HG02981 (cell line): ENCODE measurements at regions not wholly inside any gene's neighbourhood (a gene's known extent, or its start where the extent isn't known, plus 50 kb on each side); places are given as distances from the start of the nearest gene placed in this dataset.
"Not testable (repeated sequence)": the region's sequence is repeated elsewhere in the genome, so short reads cannot be mapped to it uniquely, and the experiment has no call there.

Source experiments
- ATAC-seq: cut with Tn5 transposase; IDR thresholded peaks from one replicate; pipeline ENCODE4 v1.9.1; 2021; ENCODE audit warnings: mild to moderate bottlenecking, moderate library complexity; ENCODE audit not compliant: unreplicated experiment

DNA sequence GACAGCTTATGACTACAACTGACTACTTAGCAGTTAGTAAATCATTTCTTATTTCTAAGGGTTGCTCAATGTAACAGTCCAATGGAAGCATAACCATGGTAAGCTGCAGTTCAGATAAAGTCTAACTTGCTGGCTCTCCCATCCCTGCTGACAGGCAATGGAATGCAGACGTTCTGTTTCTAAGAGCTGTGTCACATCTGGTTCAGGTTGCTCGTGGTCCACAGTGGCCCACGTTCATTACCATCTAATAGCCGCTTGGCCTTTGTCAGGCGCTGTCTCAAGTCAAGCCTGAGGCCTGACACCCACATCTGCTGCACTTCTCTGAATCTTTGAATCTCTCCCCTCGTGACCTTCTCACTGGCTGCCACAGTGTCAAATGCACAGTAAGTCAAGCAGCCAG lies 240.8 kb downstream of the FGFR2 start:
- ATAC-seq = no peak

DNA sequence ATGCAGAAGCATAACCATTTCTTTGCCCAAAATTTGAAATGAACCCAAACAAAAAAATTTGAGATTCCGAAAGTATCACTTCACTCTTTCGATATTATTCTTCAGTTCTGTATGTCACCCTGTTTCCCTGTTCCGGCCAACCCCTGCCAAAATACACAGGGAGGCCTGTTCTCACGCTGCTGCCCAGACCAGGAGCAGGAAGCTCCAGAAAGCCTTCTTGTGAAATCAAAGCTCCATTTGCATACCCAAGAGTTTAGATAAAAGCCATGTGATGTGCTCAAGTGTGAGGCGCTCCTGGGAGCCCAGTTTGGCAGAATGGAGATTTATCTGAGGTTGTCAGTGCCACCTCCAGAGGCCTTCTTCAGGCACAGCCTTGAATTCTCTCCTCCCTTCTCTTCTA lies 236.2 kb downstream of the FGFR2 start:
- no peak for ATAC-seq

DNA sequence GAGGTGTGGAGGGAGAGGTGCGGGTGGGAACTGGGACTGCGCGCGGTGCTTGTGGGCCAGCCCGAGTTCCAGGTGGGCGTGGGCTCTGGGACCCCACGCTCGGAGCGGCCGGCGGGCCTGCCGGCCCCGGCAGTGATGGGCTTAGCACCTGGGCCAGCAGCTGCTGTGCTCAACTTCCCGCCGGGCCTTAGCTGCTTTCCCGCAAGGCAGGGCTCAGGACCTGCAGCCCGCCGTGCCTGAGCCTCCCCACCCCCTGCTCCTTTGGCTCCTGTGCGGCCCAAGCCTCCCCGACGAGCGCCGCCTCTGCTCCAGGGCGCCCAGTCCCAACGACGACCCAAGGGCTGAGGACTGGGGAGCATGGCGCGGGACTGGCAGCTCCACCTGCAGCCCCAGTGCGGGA lies 232.7 kb downstream of the FGFR2 start:
- no peak for ATAC-seq

DNA sequence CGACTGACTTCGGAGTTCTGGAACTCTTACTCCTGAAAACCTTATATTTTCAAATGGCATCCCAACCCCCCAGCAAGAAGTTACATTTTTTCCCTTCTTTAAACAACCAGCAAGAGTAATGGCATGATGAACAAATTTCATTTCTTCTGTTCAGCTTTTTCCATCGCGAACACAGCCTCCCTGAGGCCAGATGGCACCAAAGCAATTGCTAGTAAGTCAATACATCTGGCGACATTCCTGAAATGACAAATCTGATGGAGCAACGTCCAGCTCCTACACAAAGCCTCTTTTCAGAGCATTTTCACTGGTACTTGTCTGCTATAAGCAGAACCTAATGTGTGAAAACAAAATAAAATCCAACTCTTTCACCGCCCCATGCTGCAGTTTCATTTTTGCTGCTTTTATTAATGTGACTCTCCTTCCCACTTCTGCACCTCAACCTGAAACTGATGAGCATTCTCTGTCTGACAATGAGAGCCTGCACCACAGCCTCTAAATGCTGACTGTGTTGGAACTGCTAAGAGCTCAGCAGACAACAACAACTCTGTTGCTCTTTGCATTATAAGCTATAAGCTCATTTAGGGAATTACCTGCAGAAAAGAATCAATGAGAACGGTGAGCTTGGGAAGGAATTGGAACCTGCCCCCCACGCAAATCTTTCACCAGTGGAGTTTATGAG lies 229.8 kb downstream of the FGFR2 start:
- no peak for ATAC-seq

DNA sequence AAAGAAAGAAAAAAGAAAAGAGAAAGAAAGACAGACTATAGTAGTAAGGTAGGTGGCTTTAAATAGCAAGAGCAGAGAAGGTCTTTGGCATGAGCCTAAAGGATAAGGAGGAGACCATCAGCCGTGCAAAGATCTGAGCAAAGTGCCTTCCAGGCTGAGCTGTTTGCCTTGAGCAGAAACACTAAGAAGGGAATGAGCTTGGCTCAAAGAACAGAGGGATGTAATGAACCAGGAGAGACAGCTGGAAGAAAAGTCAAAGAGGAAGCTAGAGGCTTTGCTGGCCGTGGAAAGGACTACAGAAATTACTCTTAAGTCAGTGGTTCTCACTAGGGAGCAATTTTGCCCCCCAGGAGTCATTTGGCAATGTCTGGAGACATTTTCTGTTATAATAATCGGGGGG lies 228.6 kb downstream of the FGFR2 start:
- no peak for ATAC-seq

DNA sequence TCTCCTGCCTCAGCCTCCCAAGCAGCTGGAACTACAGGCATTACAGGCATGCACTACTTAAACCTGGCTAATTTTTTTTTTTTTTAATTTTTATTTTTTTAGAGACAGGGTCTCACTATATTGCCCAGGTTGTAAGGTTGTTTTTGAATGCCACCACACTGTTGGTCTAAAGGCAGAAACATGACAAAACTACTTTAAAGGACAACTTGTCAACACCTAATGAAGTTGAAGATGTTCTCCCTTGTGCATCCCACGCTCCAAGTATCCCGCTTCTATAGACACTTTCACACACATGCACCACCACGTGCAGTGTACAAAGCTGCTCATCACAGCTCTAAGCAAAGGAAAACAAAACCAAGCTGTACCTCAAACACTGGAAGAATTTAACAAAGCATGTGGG lies 226.4 kb downstream of the FGFR2 start:
- ATAC-seq = no peak

DNA sequence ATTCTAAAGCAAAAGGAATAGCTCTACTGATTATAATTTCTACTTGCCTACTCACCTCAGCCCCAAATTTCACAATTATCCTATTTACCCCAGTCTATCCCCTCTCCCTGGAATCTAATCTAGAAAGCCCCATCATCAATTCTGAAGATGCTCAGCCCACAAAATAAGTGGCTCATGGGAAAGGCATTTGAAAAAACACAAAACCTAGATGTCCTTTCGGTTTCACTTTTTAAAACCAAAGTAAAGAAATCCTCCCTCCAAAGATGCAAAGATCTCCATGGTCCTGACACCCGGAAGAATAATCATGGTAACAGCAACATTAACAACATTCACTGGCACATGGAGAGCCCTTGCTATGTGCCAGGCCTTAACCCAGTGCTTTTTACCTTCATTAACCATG lies 224.8 kb downstream of the FGFR2 start:
- no peak for ATAC-seq

DNA sequence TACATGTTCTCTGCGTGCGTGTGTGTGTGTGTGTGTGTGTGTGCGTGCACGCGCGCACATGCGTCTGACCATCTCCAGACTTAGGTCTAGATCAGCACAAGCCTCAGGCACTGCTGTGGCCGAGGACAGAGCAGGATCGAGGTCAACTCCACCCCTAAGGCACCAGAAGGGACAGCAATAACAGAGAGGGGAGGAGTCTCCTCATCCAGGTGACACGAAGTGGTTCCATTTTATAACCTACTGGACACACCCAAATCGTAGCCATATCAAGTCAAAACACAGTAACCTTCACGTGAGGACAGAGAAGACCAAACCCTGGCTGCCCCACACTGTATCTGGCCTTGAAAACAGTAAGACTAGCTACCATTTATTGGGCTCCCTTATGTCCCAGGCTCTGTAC lies 224.1 kb downstream of the FGFR2 start:
- ATAC-seq = no peak

DNA sequence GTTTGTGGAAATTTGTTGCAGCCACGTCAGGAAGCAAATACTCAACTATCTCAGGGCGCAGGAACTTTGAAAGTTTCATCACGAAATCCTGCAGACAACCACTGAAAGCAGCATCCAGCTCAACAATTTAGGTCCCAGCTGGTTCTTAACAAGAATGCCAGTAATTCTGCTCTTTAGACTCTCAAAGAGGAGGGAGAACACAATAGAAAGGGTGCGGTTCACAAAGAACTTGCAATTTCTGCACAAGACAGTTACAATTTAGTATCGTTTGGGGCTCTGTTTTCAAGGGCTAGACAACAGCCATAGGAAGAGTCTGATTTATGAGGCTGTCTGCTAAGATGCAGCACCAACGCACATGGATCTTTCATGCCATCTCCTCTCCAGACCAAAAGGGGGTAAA lies 223.1 kb downstream of the FGFR2 start:
- ATAC-seq = no peak

DNA sequence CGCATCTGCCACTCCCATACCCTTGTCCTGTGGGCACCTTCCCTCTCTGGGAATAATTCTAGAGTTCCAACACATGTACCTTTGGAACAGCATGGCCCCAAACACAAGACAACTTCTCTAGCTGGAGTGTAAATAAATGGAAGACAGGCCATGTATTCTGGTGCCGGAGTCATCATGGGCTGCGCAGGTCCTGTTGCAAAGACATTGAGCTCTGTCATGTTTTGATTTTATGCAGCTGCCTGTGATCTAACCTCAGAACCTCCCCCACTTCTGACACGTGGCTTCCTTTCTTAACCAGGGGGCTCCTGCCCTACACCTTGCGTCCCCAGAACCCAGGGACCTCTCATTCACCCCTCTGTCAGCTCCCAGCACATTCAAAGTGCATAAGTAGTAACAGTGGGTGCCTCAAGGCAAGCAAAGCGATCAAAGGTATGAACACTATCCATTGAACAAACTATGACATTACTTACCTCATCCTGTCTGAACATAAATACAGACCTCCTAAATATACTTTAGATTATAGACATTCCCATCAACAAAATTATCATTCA lies 219.9 kb downstream of the FGFR2 start:
- no peak for ATAC-seq

DNA sequence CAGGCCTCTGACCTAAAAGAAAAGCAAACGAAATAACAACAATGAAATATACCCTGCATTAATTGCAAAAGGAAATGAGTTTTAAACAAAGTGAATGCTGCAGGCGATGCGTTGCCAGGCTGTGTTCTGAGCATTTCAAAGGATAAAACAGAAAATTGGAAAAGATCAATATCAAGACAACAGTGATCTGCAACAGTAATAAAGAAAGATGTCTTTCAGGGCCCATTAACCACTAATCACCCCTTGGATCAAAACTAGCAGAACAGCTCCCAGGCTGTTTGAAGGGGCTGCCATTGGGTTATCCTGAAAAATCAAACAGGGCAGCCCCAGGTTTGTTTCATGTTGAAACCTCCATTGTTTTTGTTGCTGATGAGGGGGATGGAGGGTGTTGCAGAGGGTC lies 219.2 kb downstream of the FGFR2 start:
- no peak for ATAC-seq

DNA sequence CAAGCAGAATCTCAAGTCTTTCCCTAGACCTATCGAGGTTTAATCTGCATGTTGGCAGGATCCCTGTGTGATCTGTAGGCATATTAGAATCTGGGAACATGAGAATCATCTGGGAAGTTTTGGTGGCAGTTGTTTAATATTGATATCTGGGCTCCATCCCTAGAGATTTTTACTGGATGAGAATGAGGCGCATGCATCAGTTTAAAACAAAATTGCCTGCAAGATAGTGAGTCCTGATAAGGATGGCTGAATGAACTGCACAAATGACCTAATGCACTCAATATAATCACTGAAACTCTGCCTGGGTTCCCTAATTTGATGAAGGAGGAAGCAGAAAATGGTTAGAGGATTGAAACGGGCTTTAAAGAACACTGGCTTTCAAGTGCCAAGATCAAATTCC lies 218.0 kb downstream of the FGFR2 start:
- ATAC-seq = no peak

DNA sequence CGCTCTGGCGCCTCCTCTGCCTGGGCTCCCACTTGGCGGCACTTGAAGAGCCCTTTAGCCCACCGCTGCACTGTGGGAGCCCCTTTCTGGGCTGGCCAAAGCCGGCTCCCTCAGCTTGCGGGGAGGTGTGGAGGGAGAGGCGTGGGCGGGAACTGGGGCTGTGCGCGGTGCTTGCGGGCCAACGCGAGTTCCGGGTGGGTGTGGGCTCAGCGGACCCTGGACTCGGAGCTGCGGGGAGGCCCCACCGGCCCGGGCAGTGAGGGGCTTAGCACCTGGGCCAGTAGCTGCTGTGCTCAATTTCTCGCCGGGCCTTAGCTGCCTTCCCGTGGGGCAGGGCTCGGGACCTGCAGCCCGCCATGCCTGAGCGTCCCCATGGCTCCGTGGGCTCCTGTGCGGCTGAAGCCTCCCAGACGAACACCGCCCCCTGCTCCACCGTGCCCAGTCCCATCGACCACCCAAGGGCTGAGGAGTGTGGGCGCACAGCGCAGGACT lies 216.2 kb downstream of the FGFR2 start:
- ATAC-seq = not testable (repeated sequence)

DNA sequence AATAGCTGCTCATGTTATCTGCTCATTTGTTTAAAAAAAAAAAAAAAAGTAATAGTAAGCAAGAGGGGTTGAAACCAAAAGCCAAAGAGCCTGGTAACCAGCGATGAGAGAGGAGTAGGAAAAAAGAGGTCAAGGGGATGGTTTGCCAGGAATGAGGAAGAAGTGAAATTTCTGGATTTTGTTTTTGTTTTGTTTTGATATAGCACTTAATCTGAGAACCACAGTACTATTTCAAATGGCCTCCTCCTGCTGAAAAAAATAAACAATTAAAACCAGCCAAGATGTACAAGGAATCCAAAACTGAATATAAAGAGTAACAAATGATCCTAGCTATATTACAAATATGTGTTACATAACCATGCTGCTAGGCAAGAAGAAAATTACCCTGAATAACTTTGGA lies 213.1 kb downstream of the FGFR2 start:
- no peak for ATAC-seq

DNA sequence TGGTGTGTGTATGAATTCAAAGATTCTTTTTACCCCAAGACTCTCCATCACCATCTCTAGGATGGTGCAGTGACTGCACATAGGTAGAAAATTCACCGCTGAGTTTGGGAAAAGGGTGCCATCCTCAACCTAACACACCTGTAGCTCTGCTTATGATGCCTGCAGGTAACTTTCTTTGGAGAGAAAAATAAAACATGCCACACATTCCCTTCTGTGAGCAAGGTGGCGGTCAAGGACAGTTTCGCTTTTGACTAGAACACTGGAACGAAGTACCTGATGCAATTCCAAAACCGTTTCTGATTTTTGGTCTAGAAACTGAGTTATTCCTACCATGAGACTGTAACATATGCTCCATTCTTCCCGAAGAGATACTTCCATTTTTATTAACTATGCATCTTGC lies 205.6 kb downstream of the FGFR2 start:
- ATAC-seq = no peak

DNA sequence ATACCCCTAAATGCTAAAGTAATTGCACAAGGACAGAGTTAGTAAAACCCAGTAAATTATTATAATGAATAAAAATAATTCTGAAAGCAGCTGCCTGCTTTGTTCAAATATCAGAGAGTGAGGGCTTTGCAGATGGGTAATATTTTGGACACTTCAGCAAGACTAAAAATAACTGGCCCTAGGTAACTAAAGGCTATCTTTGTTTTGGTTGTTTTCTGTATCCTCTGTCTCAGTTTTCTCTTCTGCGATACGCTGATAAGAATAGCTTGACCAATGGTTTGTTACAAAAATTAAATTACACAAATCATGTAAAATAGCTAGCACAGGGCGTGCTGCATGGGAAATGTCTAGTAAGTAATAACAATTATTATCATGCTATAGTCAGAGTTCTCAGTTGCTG lies 204.7 kb downstream of the FGFR2 start:
- ATAC-seq = no peak

DNA sequence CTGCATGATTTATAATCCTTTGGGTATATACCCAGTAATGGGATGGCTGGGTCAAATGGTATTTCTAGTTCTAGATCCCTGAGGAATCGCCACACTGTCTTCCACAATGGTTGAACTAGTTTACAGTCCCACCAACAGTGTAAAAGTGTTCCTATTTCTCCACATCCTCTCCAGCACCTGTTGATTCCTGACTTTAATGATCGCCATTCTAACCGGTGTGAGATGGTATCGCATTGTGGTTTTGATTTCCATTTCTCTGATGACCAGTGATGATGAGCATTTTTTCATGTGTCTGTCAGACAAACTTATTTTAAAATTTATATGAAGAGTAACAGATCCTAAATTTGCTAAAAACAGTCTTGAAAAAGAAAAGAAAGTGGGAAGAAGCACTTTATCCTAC lies 197.7 kb downstream of the FGFR2 start:
- not testable (repeated sequence) for ATAC-seq

DNA sequence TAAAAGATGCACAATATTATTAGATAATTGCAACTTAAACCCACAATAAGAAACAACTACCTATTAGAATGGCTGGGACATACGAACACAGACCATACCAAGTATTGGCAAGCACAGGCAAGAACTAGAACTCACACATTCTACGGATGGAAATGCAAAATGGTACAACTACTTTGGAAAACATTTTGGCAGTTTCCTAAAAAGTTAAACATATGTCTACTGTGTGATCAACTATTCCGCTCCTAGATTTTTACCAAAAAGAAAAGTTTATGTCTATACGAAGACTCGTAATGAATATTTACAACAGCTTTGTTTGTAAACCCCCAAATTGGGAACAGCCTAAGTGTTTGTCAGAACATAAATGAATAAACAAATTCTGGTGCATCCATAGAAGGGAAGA lies 194.7 kb downstream of the FGFR2 start:
- ATAC-seq = no peak

DNA sequence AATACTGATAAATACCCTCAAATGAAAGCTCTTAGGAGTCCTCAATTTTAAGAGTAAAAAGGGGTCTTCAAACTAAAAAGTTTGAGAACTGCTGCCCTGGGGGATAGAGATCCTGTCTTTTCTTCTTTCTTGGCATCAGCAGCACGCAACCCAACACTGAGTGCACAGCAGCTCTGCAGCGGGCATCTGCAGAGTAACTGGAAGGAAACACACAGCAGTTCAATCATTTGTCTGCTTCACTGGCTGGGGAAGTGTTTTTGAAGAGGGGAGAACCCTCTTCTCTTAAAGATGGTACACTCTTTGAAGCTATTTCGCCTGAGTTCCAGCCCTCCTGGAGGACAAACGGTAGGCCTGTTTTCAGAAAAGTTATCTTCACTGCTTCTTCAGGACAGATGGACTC lies 193.6 kb downstream of the FGFR2 start:
- ATAC-seq = no peak

DNA sequence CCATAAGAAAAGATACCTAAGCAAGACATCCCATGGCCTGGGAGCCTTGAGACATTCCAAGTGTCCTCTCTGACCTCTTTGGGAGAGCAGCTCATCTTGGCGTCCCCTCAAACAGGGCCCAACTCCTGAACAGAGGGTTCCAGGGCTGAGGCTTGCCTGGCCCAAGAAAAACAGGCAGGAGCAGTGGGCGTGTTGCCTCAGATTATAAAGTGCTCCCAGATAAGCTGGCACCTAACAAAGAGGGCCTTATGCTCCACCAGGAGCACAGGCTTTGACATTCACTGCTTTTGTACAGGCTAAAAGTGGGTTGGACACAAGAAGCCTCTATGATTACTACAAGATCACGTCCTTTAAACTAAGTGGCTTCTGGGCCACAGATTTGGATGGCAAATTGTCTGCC lies 193.1 kb downstream of the FGFR2 start:
- ATAC-seq = no peak

DNA sequence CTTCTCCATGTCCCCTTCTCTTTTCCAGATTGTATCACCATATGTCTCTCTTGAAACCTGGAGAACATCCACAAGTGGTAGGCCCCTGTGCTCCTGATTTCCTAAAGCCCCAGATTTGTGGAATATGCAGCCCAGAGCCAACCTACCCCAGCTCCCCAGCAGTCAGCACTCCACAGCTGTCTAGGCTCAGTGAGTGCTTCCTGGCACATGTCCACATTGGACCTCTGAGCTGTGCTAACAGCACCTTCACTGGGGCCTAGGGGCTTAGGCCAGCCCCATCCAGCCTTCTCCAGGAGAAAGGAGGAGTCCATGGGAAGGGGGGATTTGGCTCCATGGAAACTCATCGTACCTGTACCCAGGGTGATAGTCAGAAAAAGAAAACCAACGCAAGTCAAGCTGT lies 192.7 kb downstream of the FGFR2 start:
- ATAC-seq = no peak

DNA sequence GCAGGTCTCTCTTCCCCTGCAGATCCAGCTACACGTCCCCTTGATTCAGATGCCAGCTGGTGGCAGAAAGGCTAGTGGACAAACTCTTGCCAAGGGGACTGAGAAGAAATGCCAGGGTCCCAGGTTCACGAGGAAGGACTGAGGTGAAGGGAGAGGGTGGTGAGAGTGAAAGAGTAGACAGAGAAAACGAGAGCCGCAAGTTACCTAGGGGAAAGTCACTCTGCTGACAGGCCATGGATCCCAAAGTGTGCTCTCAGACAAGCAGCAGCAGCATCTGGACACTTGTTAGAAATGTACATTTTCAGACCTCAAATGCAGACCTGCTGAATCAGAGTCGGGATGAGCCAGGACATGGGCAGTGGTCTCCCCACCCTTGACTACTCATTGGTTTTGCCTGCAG lies 192.3 kb downstream of the FGFR2 start:
- no peak for ATAC-seq
